ENCODE measurements at regions not wholly inside any gene's neighbourhood (a gene's known extent, or its start where the extent isn't known, plus 50 kb on each side); places are given as distances from the start of the nearest gene placed in this dataset.

GRCh38 chr9:99282406-99282805 lies 60.3 kb downstream of the SEC61B start:
- H3K4me3 ChIP-seq (ENCODE audit: low read length), result no peak overlapping the region
- no peak for TF ChIP-seq CTCF (IDR thresholded peaks at IDR 0.05)
- H3K9me3 ChIP-seq (ENCODE audit: control insufficient read depth in 1 of 2, insufficient read depth in 1 of 2, low read length in 2 of 2), result no peaks in the 10 kb centered on the region
- H3K4me1 ChIP-seq (ENCODE audit: insufficient read depth, low read length), result no peaks in the 10 kb centered on the region
- ATAC-seq (ENCODE audit: poor library complexity), result no peak
- H3K27me3 Mint-ChIP-seq, result peaks cover 17% of the 10 kb centered on the region
- no peaks in the 10 kb centered on the region for H3K27me3 ChIP-seq (ENCODE audit: control insufficient read depth in 1 of 2, insufficient read depth in 2 of 2, low read length in 2 of 2)
- no peaks in the 10 kb centered on the region for H3K36me3 Mint-ChIP-seq (ENCODE audit: low read depth)
- intact Hi-C loops (cut with DNase I, micrococcal nuclease), result no loop called here
- DNase-seq, result no peak
- no peak overlapping the region for H3K4me3 Mint-ChIP-seq
- H3K27ac ChIP-seq (ENCODE audit: low read depth in 1 of 2, low read length in 2 of 2), result no peak overlapping the region
- ChIA-PET POLR2A (no interaction called here), CTCF (no interaction called here)
- no peak overlapping the region for H3K27ac Mint-ChIP-seq
- H3K9me3 Mint-ChIP-seq, result no peaks in the 10 kb centered on the region
- no peaks in the 10 kb centered on the region for H3K36me3 ChIP-seq (ENCODE audit: insufficient read depth, low read length)
- H3K4me1 Mint-ChIP-seq (ENCODE audit: low read depth), result no peaks in the 10 kb centered on the region

GRCh38 chr9:99285965-99286364 lies 63.9 kb downstream of the SEC61B start:
- no peak for DNase-seq
- CTCF ChIA-PET, result no interaction called here
- TF ChIP-seq CTCF (IDR thresholded peaks at IDR 0.05), result no peak

GRCh38 chr9:99286536-99286935 lies 64.5 kb downstream of the SEC61B start:
- H3K4me3 ChIP-seq (ENCODE audit: low read length), result no peak overlapping the region
- Mint-ChIP-seq H3K27ac (no peak overlapping the region), H3K4me1 (ENCODE audit: low read depth) (no peaks in the 10 kb centered on the region), H3K27me3 (peaks cover 22% of the 10 kb centered on the region), H3K9me3 (no peaks in the 10 kb centered on the region), H3K36me3 (ENCODE audit: low read depth) (no peaks in the 10 kb centered on the region), H3K4me3 (no peak overlapping the region)
- no peaks in the 10 kb centered on the region for H3K4me1 ChIP-seq (ENCODE audit: insufficient read depth, low read length)
- peaks cover 0 to 2% of the 10 kb centered on the region in 2 experiments for H3K27me3 ChIP-seq (ENCODE audit: control insufficient read depth in 1 of 2, insufficient read depth in 2 of 2, low read length in 2 of 2)
- CTCF ChIA-PET, result no interaction called here
- no peaks in the 10 kb centered on the region for H3K36me3 ChIP-seq (ENCODE audit: insufficient read depth, low read length)
- TF ChIP-seq CTCF (IDR thresholded peaks at IDR 0.05), result no peak
- intact Hi-C loops (cut with DNase I, micrococcal nuclease), result no loop called here
- POLR2A ChIA-PET, result interaction anchor here (0.6 kb wide), 1 partner anchor 73 kb away, joined by 3 read pairs; no protein-coding TSS in a partner anchor
- DNase-seq (no peak), ATAC-seq (ENCODE audit: poor library complexity) (no peak)
- no peaks in the 10 kb centered on the region for H3K9me3 ChIP-seq (ENCODE audit: control insufficient read depth in 1 of 2, insufficient read depth in 1 of 2, low read length in 2 of 2)
- no peak overlapping the region for H3K27ac ChIP-seq (ENCODE audit: low read depth in 1 of 2, low read length in 2 of 2)

More at GRCh38 chr9:99285965-99286364, 63.9 kb downstream of the SEC61B start:
- POLR2A ChIA-PET, result no interaction called here
- no peaks in the 10 kb centered on the region for H3K9me3 Mint-ChIP-seq
- H3K4me3 Mint-ChIP-seq, result no peak overlapping the region
- no peak for ATAC-seq (ENCODE audit: poor library complexity)
- Histone ChIP-seq H3K36me3 (ENCODE audit: insufficient read depth, low read length) (no peaks in the 10 kb centered on the region), H3K4me1 (ENCODE audit: insufficient read depth, low read length) (no peaks in the 10 kb centered on the region), H3K27me3 (ENCODE audit: control insufficient read depth in 1 of 2, insufficient read depth in 2 of 2, low read length in 2 of 2) (peaks cover 0 to 2% of the 10 kb centered on the region in 2 experiments), H3K27ac (ENCODE audit: low read depth in 1 of 2, low read length in 2 of 2) (no peak overlapping the region), H3K9me3 (ENCODE audit: control insufficient read depth in 1 of 2, insufficient read depth in 1 of 2, low read length in 2 of 2) (no peaks in the 10 kb centered on the region), H3K4me3 (ENCODE audit: low read length) (no peak overlapping the region)
- no peaks in the 10 kb centered on the region for H3K36me3 Mint-ChIP-seq (ENCODE audit: low read depth)
- no peaks in the 10 kb centered on the region for H3K4me1 Mint-ChIP-seq (ENCODE audit: low read depth)
- no peak overlapping the region for H3K27ac Mint-ChIP-seq
- intact Hi-C loops (cut with DNase I, micrococcal nuclease), result no loop called here
- peaks cover 22% of the 10 kb centered on the region for H3K27me3 Mint-ChIP-seq

Data from CD4-positive, alpha-beta T cell (primary cell).